Smooth muscle cell (in vitro differentiated cells): ENCODE measurements at regions not wholly inside any gene's neighbourhood (a gene's known extent, or its start where the extent isn't known, plus 50 kb on each side); places are given as distances from the start of the nearest gene placed in this dataset.

Experiments
- DNase-seq: peaks from one replicate; lab custom pipeline; 2025; ENCODE audit not compliant: unreplicated experiment; lab: John Stamatoyannopoulos, UW
- H2AFZ ChIP-seq: fragments of 200-600 bp; sonication (generic); 2 replicates; pipeline ENCODE4 v1.6.0; 2016; ENCODE audit warnings: antibody characterized with exemption, low read depth, mild to moderate bottlenecking
- H3F3A ChIP-seq: fragments of 200-600 bp; sonication (generic); 2 replicates; pipeline ENCODE4 v1.6.0; 2017; ENCODE audit warnings: antibody characterized with exemption, low read depth
- H3K27ac ChIP-seq: fragments of 200-600 bp; sonication (generic); 2 replicates; pipeline ENCODE4 v1.5.1; 2016; ENCODE audit warnings: low read depth, mild to moderate bottlenecking
- H3K27me3 ChIP-seq: fragments of 200-600 bp; sonication (generic); 2 replicates; pipeline ENCODE4 v1.6.1; 2016; ENCODE audit warnings: low read depth, mild to moderate bottlenecking
- H3K36me3 ChIP-seq: fragments of 200-600 bp; sonication (generic); 2 replicates; pipeline ENCODE4 v1.5.1; 2016; ENCODE audit warnings: low read depth
- H3K4me1 ChIP-seq: fragments of 200-600 bp; sonication (generic); 2 replicates; pipeline ENCODE4 v1.5.1; 2016; ENCODE audit warnings: low read depth
- H3K4me2 ChIP-seq: fragments of 200-600 bp; sonication (generic); 2 replicates; pipeline ENCODE4 v1.6.0; 2016; ENCODE audit warnings: mild to moderate bottlenecking
- H3K4me3 ChIP-seq: fragments of 200-600 bp; sonication (generic); 2 replicates; pipeline ENCODE4 v1.5.1; 2016; ENCODE audit warnings: mild to moderate bottlenecking
- H3K79me2 ChIP-seq: fragments of 200-600 bp; sonication (generic); 2 replicates; pipeline ENCODE4 v1.6.0; 2016; ENCODE audit warnings: low read depth, mild to moderate bottlenecking
- H3K9ac ChIP-seq: fragments of 200-600 bp; sonication (generic); 2 replicates; pipeline ENCODE4 v1.6.0; 2016; ENCODE audit warnings: low read depth
- H3K9me3 ChIP-seq: fragments of 200-600 bp; sonication (generic); replicated peaks from 2 replicates; pipeline ENCODE4 v1.5.1; 2016; ENCODE audit warnings: low read depth
- H4K20me1 ChIP-seq: fragments of 200-600 bp; sonication (generic); 2 replicates; pipeline ENCODE4 v1.6.0; 2016; ENCODE audit warnings: low read depth
- WGBS: methylation state at CpG from one replicate; pipeline ENCODE4 v1.1.7; 2016; ENCODE audit warnings: low lambda C conversion rate; 5-methylcytosine and 5-hydroxymethylcytosine counted together
- TF ChIP-seq, protein P1 (sequence below): fragments of 200-600 bp; sonication (generic); IDR thresholded peaks from 2 replicates; pipeline ENCODE4 v1.5.1; 2017; ENCODE audit warnings: borderline replicate concordance, mild to moderate bottlenecking, antibody characterized with exemption; ENCODE audit not compliant: insufficient read depth, poor library complexity, severe bottlenecking

DNA sequence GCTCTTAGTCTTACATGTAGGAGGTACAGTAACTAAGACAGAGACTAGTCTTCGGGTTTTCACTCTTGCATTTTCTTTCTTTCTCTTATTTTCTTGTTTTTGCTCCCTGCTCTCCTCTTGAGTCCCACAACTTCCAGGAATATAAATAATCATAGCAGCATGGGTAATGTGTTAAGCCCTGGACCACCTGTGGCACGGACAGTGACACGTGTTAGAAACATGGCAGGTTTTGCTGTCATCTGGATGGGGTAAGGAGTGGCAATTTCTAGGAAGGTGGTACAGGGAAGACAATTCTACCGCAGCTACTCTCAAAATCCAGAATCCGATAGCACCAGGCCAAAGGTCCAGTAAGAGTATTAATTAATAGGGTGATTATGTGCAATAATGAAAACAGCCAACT is 237.5 kb upstream of the FAM98A start:
- H3K9ac ChIP-seq, result no peak overlapping the region
- H3F3A ChIP-seq, result no peaks in the 10 kb centered on the region
- H3K27ac ChIP-seq, result no peak overlapping the region
- H3K9me3 ChIP-seq, result no peaks in the 10 kb centered on the region
- H3K4me3 ChIP-seq, result no peak overlapping the region
- H4K20me1 ChIP-seq, result no peaks in the 10 kb centered on the region
- no peaks in the 10 kb centered on the region for H3K79me2 ChIP-seq
- no peak overlapping the region for H3K4me2 ChIP-seq
- TF ChIP-seq, protein P1, sequence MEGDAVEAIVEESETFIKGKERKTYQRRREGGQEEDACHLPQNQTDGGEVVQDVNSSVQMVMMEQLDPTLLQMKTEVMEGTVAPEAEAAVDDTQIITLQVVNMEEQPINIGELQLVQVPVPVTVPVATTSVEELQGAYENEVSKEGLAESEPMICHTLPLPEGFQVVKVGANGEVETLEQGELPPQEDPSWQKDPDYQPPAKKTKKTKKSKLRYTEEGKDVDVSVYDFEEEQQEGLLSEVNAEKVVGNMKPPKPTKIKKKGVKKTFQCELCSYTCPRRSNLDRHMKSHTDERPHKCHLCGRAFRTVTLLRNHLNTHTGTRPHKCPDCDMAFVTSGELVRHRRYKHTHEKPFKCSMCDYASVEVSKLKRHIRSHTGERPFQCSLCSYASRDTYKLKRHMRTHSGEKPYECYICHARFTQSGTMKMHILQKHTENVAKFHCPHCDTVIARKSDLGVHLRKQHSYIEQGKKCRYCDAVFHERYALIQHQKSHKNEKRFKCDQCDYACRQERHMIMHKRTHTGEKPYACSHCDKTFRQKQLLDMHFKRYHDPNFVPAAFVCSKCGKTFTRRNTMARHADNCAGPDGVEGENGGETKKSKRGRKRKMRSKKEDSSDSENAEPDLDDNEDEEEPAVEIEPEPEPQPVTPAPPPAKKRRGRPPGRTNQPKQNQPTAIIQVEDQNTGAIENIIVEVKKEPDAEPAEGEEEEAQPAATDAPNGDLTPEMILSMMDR, result no peak
- no peaks in the 10 kb centered on the region for H3K27me3 ChIP-seq
- WGBS, result 94% methylated on average over 5 of the region's 5 CpGs
- H3K4me1 ChIP-seq, result no peaks in the 10 kb centered on the region
- DNase-seq, result no peak
- no peak overlapping the region for H2AFZ ChIP-seq
- H3K36me3 ChIP-seq, result no peaks in the 10 kb centered on the region

DNA sequence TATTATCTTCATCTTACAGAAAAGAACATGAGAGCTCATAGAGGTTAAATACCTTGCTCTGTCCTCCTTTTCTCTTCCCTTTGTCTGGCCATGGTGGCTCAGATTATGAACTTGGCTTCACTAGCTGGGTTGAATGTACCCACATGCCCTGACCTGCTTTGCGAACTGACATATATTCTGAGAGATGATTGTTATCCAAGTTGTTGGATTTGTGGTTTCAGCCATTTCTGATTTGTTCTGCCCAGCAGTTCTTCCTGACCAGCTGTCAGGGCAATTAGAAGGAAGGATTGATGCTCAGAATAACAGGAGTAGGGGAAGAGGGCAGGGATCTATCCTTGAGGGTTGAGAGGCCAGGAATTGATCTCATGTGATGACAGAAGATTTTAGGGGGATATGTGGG is 236.8 kb upstream of the FAM98A start:
- Histone ChIP-seq H3F3A (no peaks in the 10 kb centered on the region), H3K27ac (no peak overlapping the region), H3K36me3 (no peaks in the 10 kb centered on the region), H4K20me1 (no peaks in the 10 kb centered on the region), H3K4me1 (no peaks in the 10 kb centered on the region), H3K9me3 (no peaks in the 10 kb centered on the region), H3K4me3 (no peak overlapping the region), H3K4me2 (no peak overlapping the region), H3K27me3 (no peaks in the 10 kb centered on the region), H3K79me2 (no peaks in the 10 kb centered on the region), H3K9ac (no peak overlapping the region), H2AFZ (no peak overlapping the region)
- TF ChIP-seq, protein P1, result no peak
- no peak for DNase-seq
- 89% methylated on average over 1 of the region's 1 CpG for WGBS

DNA sequence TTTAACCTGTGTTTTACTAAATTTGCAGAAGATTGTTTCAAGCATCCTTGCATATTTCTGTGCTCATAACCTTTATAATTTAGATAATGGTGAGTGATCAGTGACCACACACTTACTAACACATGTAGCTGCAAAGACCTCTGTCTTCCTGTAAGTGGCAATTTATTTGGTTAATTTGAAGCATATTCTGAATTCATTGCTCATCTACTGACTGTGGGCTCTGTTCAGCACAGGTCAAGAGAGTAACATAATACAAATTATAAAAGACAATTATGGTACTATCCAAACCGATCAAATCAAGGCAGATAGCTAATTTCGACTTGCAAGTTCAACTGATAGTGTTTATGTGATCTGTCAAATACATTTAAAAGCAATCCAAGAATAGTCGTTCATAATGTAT is 223.9 kb upstream of the FAM98A start:
- Histone ChIP-seq H3K4me1 (no peaks in the 10 kb centered on the region), H2AFZ (no peak overlapping the region), H3K4me3 (no peak overlapping the region), H3K9ac (no peak overlapping the region), H4K20me1 (no peaks in the 10 kb centered on the region), H3K27me3 (no peaks in the 10 kb centered on the region), H3K4me2 (no peak overlapping the region), H3K9me3 (no peaks in the 10 kb centered on the region), H3F3A (no peaks in the 10 kb centered on the region), H3K36me3 (no peaks in the 10 kb centered on the region), H3K79me2 (no peaks in the 10 kb centered on the region), H3K27ac (no peak overlapping the region)
- TF ChIP-seq, protein P1, result no peak
- DNase-seq, result no peak
- 89% methylated on average over 3 of the region's 3 CpGs for WGBS

DNA sequence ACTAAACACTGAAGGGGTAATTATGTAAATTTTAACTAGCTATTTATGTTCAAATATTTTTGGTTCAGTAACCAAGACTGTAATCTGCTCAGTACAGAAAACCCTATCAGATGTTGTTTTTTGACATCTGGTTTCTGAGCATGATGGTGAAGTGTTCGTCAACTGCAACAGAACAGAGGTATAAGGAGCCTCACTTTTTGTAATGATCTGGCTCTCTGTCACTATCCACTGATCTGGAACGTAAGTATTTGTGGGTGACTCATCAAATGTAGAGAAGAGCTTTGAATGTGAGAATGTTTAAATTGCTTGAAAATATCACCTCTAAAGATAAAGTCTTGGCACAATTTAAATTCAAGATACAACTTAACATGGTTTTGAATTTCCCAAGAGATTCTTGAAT is 213.6 kb upstream of the FAM98A start:
- no peaks in the 10 kb centered on the region for H3K79me2 ChIP-seq
- no peak overlapping the region for H3K9ac ChIP-seq
- peaks cover 3% of the 10 kb centered on the region for H3K4me1 ChIP-seq
- TF ChIP-seq, protein P1, result no peak
- no peaks in the 10 kb centered on the region for H3K27me3 ChIP-seq
- no peaks in the 10 kb centered on the region for H3K9me3 ChIP-seq
- WGBS, result 45% methylated on average over 2 of the region's 2 CpGs
- H4K20me1 ChIP-seq, result no peaks in the 10 kb centered on the region
- no peaks in the 10 kb centered on the region for H3K36me3 ChIP-seq
- H3F3A ChIP-seq, result no peaks in the 10 kb centered on the region
- no peak overlapping the region for H2AFZ ChIP-seq
- no peak overlapping the region for H3K4me3 ChIP-seq
- DNase-seq, result no peak
- no peak overlapping the region for H3K27ac ChIP-seq
- no peak overlapping the region for H3K4me2 ChIP-seq
